OCI-M1 (cell line): ENCODE measurements at regions not wholly inside any gene's neighbourhood (a gene's known extent, or its start where the extent isn't known, plus 50 kb on each side); places are given as distances from the start of the nearest gene placed in this dataset.
A peak's percentile ranks its signal among the peaks of the same experiment; 100 is the strongest.
"Not testable (repeated sequence)": the region's sequence is repeated elsewhere in the genome, so short reads cannot be mapped to it uniquely, and the experiment has no call there.

ENCODE experiments used
- DNase-seq: peaks from one replicate; lab custom pipeline; 2025; lab: John Stamatoyannopoulos, UW

GRCh38 chr6:48401016-48401415 lies 290.0 kb upstream of the PTCHD4 start:
- DNase-seq, result no peak

- no peak for DNase-seq
These were observed 286.9 kb upstream of the PTCHD4 start for GRCh38 chr6:48397887-48398286.

- peak; percentile 15 for DNase-seq
These were observed 278.4 kb upstream of the PTCHD4 start for GRCh38 chr6:48389146-48390043.

GRCh38 chr6:48388044-48388443 lies 277.0 kb upstream of the PTCHD4 start:
- DNase-seq, result no peak

GRCh38 chr6:48378884-48379407 lies 267.9 kb upstream of the PTCHD4 start:
- DNase-seq, result no peak

- DNase-seq, result no peak
These were observed 266.1 kb upstream of the PTCHD4 start for GRCh38 chr6:48377115-48377514.

- DNase-seq, result not testable (repeated sequence)
These were observed 260.2 kb upstream of the PTCHD4 start for GRCh38 chr6:48371226-48371625.

- no peak for DNase-seq
These were observed 258.1 kb upstream of the PTCHD4 start for GRCh38 chr6:48369100-48369499.

- no peak for DNase-seq
These were observed 214.7 kb upstream of the PTCHD4 start for GRCh38 chr6:48325701-48326100.

GRCh38 chr6:48318670-48319069 lies 207.7 kb upstream of the PTCHD4 start:
- no peak for DNase-seq

- no peak for DNase-seq
These were observed 204.9 kb upstream of the PTCHD4 start for GRCh38 chr6:48315915-48316314.

- DNase-seq, result no peak
These were observed 204.2 kb upstream of the PTCHD4 start for GRCh38 chr6:48315051-48315719.

- DNase-seq, result no peak
These were observed 200.3 kb upstream of the PTCHD4 start for GRCh38 chr6:48311301-48311700.

GRCh38 chr6:48307573-48307972 lies 196.6 kb upstream of the PTCHD4 start:
- no peak for DNase-seq

- DNase-seq, result no peak
These were observed 179.6 kb upstream of the PTCHD4 start for GRCh38 chr6:48290595-48290994.

GRCh38 chr6:48289841-48290240 lies 178.8 kb upstream of the PTCHD4 start:
- no peak for DNase-seq

- no peak for DNase-seq
These were observed 170.2 kb upstream of the PTCHD4 start for GRCh38 chr6:48281217-48281616.

- no peak for DNase-seq
These were observed 169.1 kb upstream of the PTCHD4 start for GRCh38 chr6:48280035-48280620.

- no peak for DNase-seq
These were observed 167.3 kb upstream of the PTCHD4 start for GRCh38 chr6:48278261-48278660.

GRCh38 chr6:48272518-48272917 lies 161.5 kb upstream of the PTCHD4 start:
- DNase-seq, result no peak

GRCh38 chr6:48255094-48255493 lies 144.1 kb upstream of the PTCHD4 start:
- DNase-seq, result no peak

- DNase-seq, result no peak
These were observed 138.1 kb upstream of the PTCHD4 start for GRCh38 chr6:48249071-48249470.

- no peak for DNase-seq
These were observed 132.1 kb upstream of the PTCHD4 start for GRCh38 chr6:48243071-48243470.
